H9 (cell line): ENCODE measurements at regions not wholly inside any gene's neighbourhood (a gene's known extent, or its start where the extent isn't known, plus 50 kb on each side); places are given as distances from the start of the nearest gene placed in this dataset.

Experiments used
- DNase-seq: peaks from one replicate; pipeline ENCODE4 v3.0.0-alpha.2; 2017
- H2AFZ ChIP-seq: one replicate; pipeline ENCODE4 v1.6.1; 2013; ENCODE audit warnings: mild to moderate bottlenecking, low read length, control low read depth, moderate library complexity
- H2AK5ac ChIP-seq: 2 replicates; pipeline ENCODE4 v1.6.1; 2013; ENCODE audit warnings: low read length, control low read depth, mixed read lengths; ENCODE audit not compliant: insufficient read length
- H2BK120ac ChIP-seq: one replicate; pipeline ENCODE4 v1.6.1; 2013; ENCODE audit warnings: low read depth, mild to moderate bottlenecking, low read length, control low read depth, inconsistent platforms; ENCODE audit not compliant: poor library complexity, severe bottlenecking
- H2BK12ac ChIP-seq: 2 replicates; pipeline ENCODE4 v1.6.1; 2013; ENCODE audit warnings: low read length, control low read depth, mixed read lengths, low read depth; ENCODE audit not compliant: insufficient read length
- H2BK15ac ChIP-seq: 2 replicates; pipeline ENCODE4 v1.6.1; 2013; ENCODE audit warnings: low read depth, low read length, control low read depth
- H2BK20ac ChIP-seq: one replicate; pipeline ENCODE4 v1.6.1; 2013; ENCODE audit warnings: low read depth, mild to moderate bottlenecking, low read length, control low read depth, inconsistent platforms; ENCODE audit not compliant: poor library complexity, severe bottlenecking
- H2BK5ac ChIP-seq: 2 replicates; pipeline ENCODE4 v1.6.1; 2013; ENCODE audit warnings: low read length, control low read depth, mixed read lengths; ENCODE audit not compliant: insufficient read length
- H3K14ac ChIP-seq: 2 replicates; pipeline ENCODE4 v1.6.1; 2013; ENCODE audit warnings: low read length, control low read depth; ENCODE audit not compliant: insufficient read depth
- H3K18ac ChIP-seq: 2 replicates; pipeline ENCODE4 v1.6.1; 2013; ENCODE audit warnings: low read depth, mild to moderate bottlenecking, mixed read lengths, low read length, control low read depth; ENCODE audit not compliant: insufficient read length
- H3K23ac ChIP-seq: 2 replicates; pipeline ENCODE4 v1.6.1; 2013; ENCODE audit warnings: low read length, control low read depth, mixed read lengths, low read depth; ENCODE audit not compliant: insufficient read length
- H3K23me2 ChIP-seq: 2 replicates; pipeline ENCODE4 v1.6.1; 2013; ENCODE audit warnings: low read depth, mild to moderate bottlenecking, mixed read lengths, low read length, control low read depth; ENCODE audit not compliant: insufficient read length, poor library complexity, severe bottlenecking
- H3K27ac ChIP-seq: 2 replicates; pipeline ENCODE4 v1.5.1; 2013; ENCODE audit warnings: low read length, control low read depth, mixed read lengths, low read depth; ENCODE audit not compliant: insufficient read length
- H3K27me3 ChIP-seq: 2 replicates; pipeline ENCODE4 v1.6.1; 2013; ENCODE audit warnings: low read length, control low read depth, inconsistent platforms; ENCODE audit not compliant: insufficient read depth
- H3K4ac ChIP-seq: 2 replicates; pipeline ENCODE4 v1.6.1; 2013; ENCODE audit warnings: low read depth, mild to moderate bottlenecking, control low read depth, inconsistent platforms, low read length, moderate library complexity
- H3K4me1 ChIP-seq: 2 replicates; pipeline ENCODE4 v1.6.1; 2013; ENCODE audit warnings: low read length, control low read depth, inconsistent platforms; ENCODE audit not compliant: insufficient read depth
- H3K4me2 ChIP-seq: 2 replicates; pipeline ENCODE4 v1.6.1; 2013; ENCODE audit warnings: low read length, control low read depth, mixed read lengths; ENCODE audit not compliant: insufficient read length, insufficient read depth
- H3K56ac ChIP-seq: 2 replicates; pipeline ENCODE4 v1.6.1; 2013; ENCODE audit warnings: low read depth, mild to moderate bottlenecking, mixed read lengths, low read length, control low read depth; ENCODE audit not compliant: insufficient read length
- H3K79me1 ChIP-seq: 2 replicates; pipeline ENCODE4 v1.6.1; 2013; ENCODE audit warnings: low read depth, mild to moderate bottlenecking, moderate library complexity, low read length, control low read depth, inconsistent platforms; ENCODE audit not compliant: insufficient read depth, poor library complexity, severe bottlenecking
- H3K79me2 ChIP-seq: 2 replicates; pipeline ENCODE4 v1.6.1; 2013; ENCODE audit warnings: low read length, control low read depth, inconsistent platforms; ENCODE audit not compliant: insufficient read depth
- H3K9ac ChIP-seq: 2 replicates; pipeline ENCODE4 v1.6.1; 2013; ENCODE audit warnings: low read length, control low read depth, mixed read lengths; ENCODE audit not compliant: insufficient read length; ENCODE audit errors: extremely low read depth
- H3K9me3 ChIP-seq: one replicate; pipeline ENCODE4 v1.6.1; 2013; ENCODE audit warnings: low read depth, low read length, inconsistent platforms; ENCODE audit not compliant: control insufficient read depth
- H3T11ph ChIP-seq: one replicate; pipeline ENCODE4 v1.6.1; 2013; ENCODE audit warnings: mild to moderate bottlenecking, low read length, control low read depth, inconsistent platforms
- H4K20me1 ChIP-seq: one replicate; pipeline ENCODE4 v1.6.1; 2013; ENCODE audit not compliant: control insufficient read depth, insufficient read length, insufficient read depth
- H4K5ac ChIP-seq: 2 replicates; pipeline ENCODE4 v1.6.1; 2013; ENCODE audit warnings: low read depth, mild to moderate bottlenecking, mixed read lengths, low read length, control low read depth; ENCODE audit not compliant: insufficient read length
- H4K8ac ChIP-seq: replicated peaks from 2 replicates; pipeline ENCODE4 v1.6.1; 2013; ENCODE audit warnings: low read length, control low read depth, mixed read lengths, low read depth; ENCODE audit not compliant: insufficient read length
- H4K91ac ChIP-seq: 2 replicates; pipeline ENCODE4 v1.6.1; 2013; ENCODE audit warnings: low read depth, mild to moderate bottlenecking, moderate library complexity, mixed read lengths, low read length, control low read depth; ENCODE audit not compliant: insufficient read length
- H3K27ac Mint-ChIP-seq, 3 experiments: 2 replicates in 2 of 3; 3 replicates in 1 of 3; pipeline ENCODE4 v1.8.0; 2020 to 2021; ENCODE audit warnings: mixed read lengths in 3 of 3, mild to moderate bottlenecking in 1 of 3, moderate library complexity in 1 of 3
- H3K27me3 Mint-ChIP-seq: 2 replicates; pipeline ENCODE4 v1.8.0; 2021; ENCODE audit warnings: low read depth, mild to moderate bottlenecking, moderate library complexity, mixed read lengths
- H3K36me3 Mint-ChIP-seq, 3 experiments: 2 replicates in 2 of 3; 3 replicates in 1 of 3; pipeline ENCODE4 v1.8.0; 2020 to 2021; ENCODE audit warnings: low read depth in 3 of 3, mixed read lengths in 3 of 3; ENCODE audit not compliant: insufficient read depth in 1 of 3
- H3K4me1 Mint-ChIP-seq, 2 experiments: 2 replicates each; pipeline ENCODE4 v1.8.0; 2020; ENCODE audit warnings: mixed read lengths in 2 of 2
- H3K4me3 Mint-ChIP-seq, 2 experiments: 2 replicates in 1 of 2; 3 replicates in 1 of 2; pipeline ENCODE4 v1.8.0; 2020 to 2021; ENCODE audit warnings: mild to moderate bottlenecking in 2 of 2, mixed read lengths in 2 of 2, moderate library complexity in 1 of 2
- H3K9me3 Mint-ChIP-seq, 2 experiments: 2 replicates in 1 of 2; 3 replicates in 1 of 2; pipeline ENCODE4 v1.8.0; 2020; ENCODE audit warnings: mild to moderate bottlenecking in 2 of 2, mixed read lengths in 2 of 2, moderate library complexity in 1 of 2
- WGBS: extraction: QIAGEN DNeasy Blood & Tissue Kit; methylation state at CpG from one replicate; pipeline ENCODE4 v1.1.7; 2013; ENCODE audit warnings: missing lambda C conversion rate, low lambda C conversion rate, mixed read lengths; ENCODE audit not compliant: insufficient read length; ENCODE audit errors: extremely low coverage; 5-methylcytosine and 5-hydroxymethylcytosine counted together
- TF ChIP-seq, protein P1 (sequence below): fragments of 200-600 bp; sonication (generic); conservative IDR thresholded peaks from 3 replicates; pipeline ENCODE4 v1.8.0; 2021; ENCODE audit warnings: antibody characterized with exemption, mild to moderate bottlenecking

GRCh38 chr2:120803764-120804335 lies 68.2 kb downstream of the GLI2 start:
- Histone ChIP-seq H3K27ac (no peak overlapping the region), H2BK120ac (no peak overlapping the region), H4K8ac (no peak overlapping the region), H3K79me1 (peaks cover 4% of the 10 kb centered on the region), H3K14ac (no peak overlapping the region), H3K4me2 (no peak overlapping the region), H2BK12ac (no peak overlapping the region), H3K79me2 (no peaks in the 10 kb centered on the region; the same call in 1 of the 2 replicates), H4K5ac (no peak overlapping the region), H4K91ac (no peak overlapping the region), H3K18ac (no peak overlapping the region), H3K56ac (no peak overlapping the region), H3K27me3 (no peaks in the 10 kb centered on the region), H3K23ac (no peak overlapping the region), H2AK5ac (no peak overlapping the region), H4K20me1 (no peaks in the 10 kb centered on the region), H2AFZ (no peak overlapping the region), H2BK5ac (no peak overlapping the region), H2BK20ac (no peak overlapping the region), H3K4me1 (peaks cover 6% of the 10 kb centered on the region; the same call in 1 of the 2 replicates), H3K23me2 (no peaks in the 10 kb centered on the region), H3K9me3 (no peaks in the 10 kb centered on the region), H3K9ac (no peak overlapping the region), H3T11ph (no peak overlapping the region), H3K4ac (no peak overlapping the region), H2BK15ac (no peak overlapping the region)
- DNase-seq: no peak
- no peak overlapping the region for H3K27ac Mint-ChIP-seq
- H3K4me3 Mint-ChIP-seq: no peak overlapping the region
- WGBS: no CpG with 5 or more reads among the region's 11 CpGs
- peaks cover 16 to 52% (median 41%) of the 10 kb centered on the region in 3 experiments; a peak in 6 of 7 replicates for H3K36me3 Mint-ChIP-seq
- no peaks in the 10 kb centered on the region for H3K9me3 Mint-ChIP-seq
- no peaks in the 10 kb centered on the region for H3K27me3 Mint-ChIP-seq
- TF ChIP-seq, protein P1, sequence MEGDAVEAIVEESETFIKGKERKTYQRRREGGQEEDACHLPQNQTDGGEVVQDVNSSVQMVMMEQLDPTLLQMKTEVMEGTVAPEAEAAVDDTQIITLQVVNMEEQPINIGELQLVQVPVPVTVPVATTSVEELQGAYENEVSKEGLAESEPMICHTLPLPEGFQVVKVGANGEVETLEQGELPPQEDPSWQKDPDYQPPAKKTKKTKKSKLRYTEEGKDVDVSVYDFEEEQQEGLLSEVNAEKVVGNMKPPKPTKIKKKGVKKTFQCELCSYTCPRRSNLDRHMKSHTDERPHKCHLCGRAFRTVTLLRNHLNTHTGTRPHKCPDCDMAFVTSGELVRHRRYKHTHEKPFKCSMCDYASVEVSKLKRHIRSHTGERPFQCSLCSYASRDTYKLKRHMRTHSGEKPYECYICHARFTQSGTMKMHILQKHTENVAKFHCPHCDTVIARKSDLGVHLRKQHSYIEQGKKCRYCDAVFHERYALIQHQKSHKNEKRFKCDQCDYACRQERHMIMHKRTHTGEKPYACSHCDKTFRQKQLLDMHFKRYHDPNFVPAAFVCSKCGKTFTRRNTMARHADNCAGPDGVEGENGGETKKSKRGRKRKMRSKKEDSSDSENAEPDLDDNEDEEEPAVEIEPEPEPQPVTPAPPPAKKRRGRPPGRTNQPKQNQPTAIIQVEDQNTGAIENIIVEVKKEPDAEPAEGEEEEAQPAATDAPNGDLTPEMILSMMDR: no peak
- peaks cover 36 to 54% of the 10 kb centered on the region in 2 experiments for H3K4me1 Mint-ChIP-seq
